Memory B cell (primary cell): ENCODE measurements at regions not wholly inside any gene's neighbourhood (a gene's known extent, or its start where the extent isn't known, plus 50 kb on each side); places are given as distances from the start of the nearest gene placed in this dataset.
"Not testable (repeated sequence)": the region's sequence is repeated elsewhere in the genome, so short reads cannot be mapped to it uniquely, and the experiment has no call there.

ENCODE experiments used
- ATAC-seq: fragments of 150-1000 bp; cut with Tn5 transposase; 2 replicates; pipeline ENCODE4 v1.10.0; 2021; ENCODE audit warnings: low read depth, mild to moderate bottlenecking, moderate library complexity
- DNase-seq, 2 donors: peaks; one replicate each; pipeline ENCODE4 v3.0.0; 2022; ENCODE audit warnings: low spot score in 2 of 2
- H3K27ac Mint-ChIP-seq: one replicate; pipeline ENCODE4 v1.8.0; 2022; ENCODE audit warnings: mild to moderate bottlenecking, moderate library complexity, mixed read lengths
- H3K27me3 Mint-ChIP-seq: one replicate; pipeline ENCODE4 v1.8.0; 2022; ENCODE audit warnings: mixed read lengths
- H3K36me3 Mint-ChIP-seq: one replicate; pipeline ENCODE4 v1.8.0; 2022; ENCODE audit warnings: mild to moderate bottlenecking, mixed read lengths
- H3K4me1 Mint-ChIP-seq: one replicate; pipeline ENCODE4 v1.8.0; 2022; ENCODE audit warnings: mixed read lengths
- H3K4me3 Mint-ChIP-seq: one replicate; pipeline ENCODE4 v1.8.0; 2022; ENCODE audit warnings: mild to moderate bottlenecking, moderate library complexity, mixed read lengths
- H3K9me3 Mint-ChIP-seq: one replicate; pipeline ENCODE4 v1.8.0; 2022; ENCODE audit warnings: mixed read lengths

DNA sequence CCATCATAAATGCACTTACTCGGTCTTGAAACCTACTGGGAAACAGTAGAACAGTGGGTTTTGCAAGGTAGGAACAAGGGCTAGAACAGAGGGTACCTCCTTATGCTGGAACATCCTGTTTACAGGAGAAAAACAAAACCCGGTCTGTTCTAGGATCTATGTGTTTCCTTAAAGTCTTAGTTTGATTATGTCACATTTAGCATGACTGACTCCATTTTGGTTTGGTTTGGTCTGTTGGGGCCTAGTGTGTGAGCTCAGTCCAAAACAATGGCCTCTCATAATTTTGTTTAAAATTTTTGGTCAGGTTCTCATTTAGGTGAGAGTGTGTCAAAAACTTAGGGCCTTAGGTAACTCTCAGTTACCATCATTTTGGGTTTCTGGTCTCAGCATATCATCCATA, 96.3 kb upstream of the TRIM24 start:
- Mint-ChIP-seq H3K27me3 (no peaks in the 10 kb centered on the region), H3K9me3 (peaks cover 3% of the 10 kb centered on the region), H3K4me3 (no peak overlapping the region), H3K27ac (no peak overlapping the region), H3K36me3 (peaks cover 3% of the 10 kb centered on the region), H3K4me1 (no peaks in the 10 kb centered on the region)
- ATAC-seq = no peak
- no peak for DNase-seq

DNA sequence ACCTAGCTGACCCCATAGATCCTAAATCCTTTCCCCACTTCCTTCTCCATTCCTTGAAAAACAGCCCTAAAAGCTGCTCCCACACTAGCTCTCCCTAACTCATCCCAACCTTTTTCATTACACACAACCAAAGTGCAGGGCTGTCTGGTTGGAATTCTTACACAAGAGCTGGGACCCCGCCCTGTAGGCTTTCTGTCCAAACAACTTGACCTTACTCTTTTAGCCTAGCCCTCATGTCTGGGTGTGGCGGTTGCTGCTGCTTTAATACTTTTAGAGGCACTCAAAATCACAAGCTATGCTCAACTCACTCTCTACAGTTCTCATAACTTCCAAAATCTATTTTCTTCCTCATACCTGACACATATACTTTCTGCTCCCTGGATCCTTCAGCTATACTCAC, 93.9 kb upstream of the TRIM24 start:
- H3K4me1 Mint-ChIP-seq, H3K9me3 Mint-ChIP-seq, H3K36me3 Mint-ChIP-seq, H3K27me3 Mint-ChIP-seq, ATAC-seq, H3K27ac Mint-ChIP-seq, H3K4me3 Mint-ChIP-seq, DNase-seq: not testable (repeated sequence)

DNA sequence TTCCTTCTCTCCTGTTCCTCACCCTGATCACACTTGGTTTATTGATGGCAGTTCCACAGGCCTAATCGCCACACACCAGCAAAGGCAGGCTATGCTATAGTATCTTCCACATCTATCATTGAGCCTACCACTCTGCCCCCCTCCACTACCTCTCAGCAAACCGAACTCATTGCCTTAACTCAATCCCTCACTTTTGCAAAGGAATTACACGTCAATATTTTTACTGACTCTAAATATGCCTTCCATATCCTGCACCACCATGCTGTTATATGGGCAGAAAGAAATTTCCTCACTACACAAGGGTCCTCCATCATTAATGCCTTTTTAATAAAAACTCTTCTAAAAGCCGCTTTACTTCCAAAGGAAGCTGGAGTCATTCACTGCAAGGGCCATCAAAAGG, 93.4 kb upstream of the TRIM24 start:
- H3K4me3 Mint-ChIP-seq, H3K4me1 Mint-ChIP-seq, ATAC-seq, H3K27me3 Mint-ChIP-seq, DNase-seq, H3K36me3 Mint-ChIP-seq, H3K9me3 Mint-ChIP-seq, H3K27ac Mint-ChIP-seq: not testable (repeated sequence)

DNA sequence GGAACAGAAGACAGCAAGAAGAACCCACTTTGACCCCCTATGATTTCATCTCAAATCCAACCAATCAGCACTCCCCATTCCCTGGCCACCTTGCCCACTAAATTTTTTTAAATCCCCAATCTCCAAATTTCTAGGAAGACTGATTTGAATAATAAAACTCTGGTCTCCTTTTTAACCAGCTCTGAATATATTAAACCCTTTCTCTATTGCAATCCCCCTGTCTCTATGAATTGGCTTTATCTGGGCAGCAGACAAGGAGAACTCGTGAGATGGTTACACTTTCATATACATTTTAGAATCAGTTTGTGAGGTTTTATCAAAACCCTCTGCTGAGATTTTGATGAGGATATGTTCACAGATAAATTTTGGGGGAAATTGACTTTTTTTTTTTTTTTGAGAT, 90.3 kb upstream of the TRIM24 start:
- no peaks in the 10 kb centered on the region for H3K4me1 Mint-ChIP-seq
- ATAC-seq (no peak), DNase-seq (no peak)
- no peak overlapping the region for H3K4me3 Mint-ChIP-seq
- no peak overlapping the region for H3K27ac Mint-ChIP-seq
- H3K27me3 Mint-ChIP-seq = no peaks in the 10 kb centered on the region
- peaks cover 3% of the 10 kb centered on the region for H3K36me3 Mint-ChIP-seq
- H3K9me3 Mint-ChIP-seq = peaks cover 5% of the 10 kb centered on the region

DNA sequence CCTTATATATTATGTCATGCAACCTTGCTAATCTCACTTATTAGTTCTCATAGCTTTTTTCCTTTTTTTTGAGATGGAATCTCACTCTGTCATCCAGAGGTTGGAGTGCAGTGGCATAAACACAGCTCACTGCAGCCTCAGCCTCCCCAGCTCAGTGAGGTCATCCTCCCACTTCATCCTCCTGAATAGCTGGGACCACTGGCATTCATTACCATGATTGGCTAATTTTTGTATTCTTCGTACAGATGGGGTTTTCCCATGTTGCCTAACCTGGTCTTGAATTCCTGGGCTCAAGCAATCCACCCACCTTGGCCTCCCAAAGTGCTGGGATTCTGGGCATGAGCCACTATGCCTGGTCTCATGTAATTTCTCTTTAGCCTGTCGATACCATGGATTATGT, 89.1 kb upstream of the TRIM24 start:
- DNase-seq (no peak), ATAC-seq (no peak)
- Mint-ChIP-seq H3K36me3 (peaks cover 3% of the 10 kb centered on the region), H3K4me3 (no peak overlapping the region), H3K4me1 (no peaks in the 10 kb centered on the region), H3K27me3 (no peaks in the 10 kb centered on the region), H3K9me3 (peaks cover 5% of the 10 kb centered on the region), H3K27ac (no peak overlapping the region)

DNA sequence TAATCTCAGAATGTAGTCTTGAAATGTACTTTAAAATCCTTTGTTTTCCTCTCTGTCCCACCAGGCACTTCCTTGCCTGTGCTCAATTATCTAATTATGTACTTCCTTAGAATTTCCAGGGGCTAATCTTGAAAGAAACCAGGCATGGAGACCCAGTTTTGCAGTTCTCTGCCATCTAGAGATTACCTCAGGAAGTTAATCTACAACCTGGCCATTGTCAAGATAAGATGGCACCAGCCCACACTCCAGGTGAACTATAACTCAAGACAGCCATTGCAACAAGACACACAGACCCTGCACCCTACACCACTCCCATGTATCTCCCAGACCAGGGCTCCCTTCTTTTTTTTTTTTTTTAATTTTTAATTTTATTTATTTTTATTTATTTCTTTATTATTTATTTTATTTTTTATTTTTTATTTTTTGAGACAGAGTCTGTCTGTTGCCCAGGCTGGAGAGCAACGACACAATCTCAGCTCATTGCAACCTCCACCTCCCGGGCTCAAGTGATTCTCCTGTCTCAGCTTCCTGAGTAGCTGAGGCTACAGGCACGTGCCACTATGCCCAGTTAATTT, 85.9 kb upstream of the TRIM24 start:
- peaks cover 2% of the 10 kb centered on the region for H3K27me3 Mint-ChIP-seq
- DNase-seq = no peak
- no peaks in the 10 kb centered on the region for H3K4me1 Mint-ChIP-seq
- no peak overlapping the region for H3K4me3 Mint-ChIP-seq
- peaks cover 6% of the 10 kb centered on the region for H3K9me3 Mint-ChIP-seq
- no peak for ATAC-seq
- no peaks in the 10 kb centered on the region for H3K36me3 Mint-ChIP-seq
- H3K27ac Mint-ChIP-seq = no peak overlapping the region

DNA sequence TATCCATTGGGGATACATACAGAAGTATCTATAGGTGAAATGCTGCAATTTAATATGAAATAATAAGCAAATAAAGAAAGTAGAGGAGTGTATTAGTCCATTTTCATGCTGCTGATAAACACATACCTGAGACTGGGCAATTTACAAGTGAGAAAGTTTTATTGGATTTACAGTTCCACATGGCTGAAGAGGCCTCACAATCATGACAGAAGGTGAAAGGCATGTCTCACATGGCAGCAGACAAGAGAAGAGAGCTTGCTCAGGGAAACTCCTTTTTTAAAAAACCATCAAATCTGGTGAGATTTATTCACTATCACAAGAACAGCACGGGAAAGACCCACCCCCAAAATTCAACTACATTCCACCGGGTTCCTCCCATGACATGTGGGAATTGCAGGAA, 82.8 kb upstream of the TRIM24 start:
- H3K27ac Mint-ChIP-seq = no peak overlapping the region
- H3K9me3 Mint-ChIP-seq = peaks cover 3% of the 10 kb centered on the region
- H3K36me3 Mint-ChIP-seq = no peaks in the 10 kb centered on the region
- no peak overlapping the region for H3K4me3 Mint-ChIP-seq
- H3K27me3 Mint-ChIP-seq = peaks cover 2% of the 10 kb centered on the region
- no peak for DNase-seq
- no peaks in the 10 kb centered on the region for H3K4me1 Mint-ChIP-seq
- ATAC-seq = no peak

DNA sequence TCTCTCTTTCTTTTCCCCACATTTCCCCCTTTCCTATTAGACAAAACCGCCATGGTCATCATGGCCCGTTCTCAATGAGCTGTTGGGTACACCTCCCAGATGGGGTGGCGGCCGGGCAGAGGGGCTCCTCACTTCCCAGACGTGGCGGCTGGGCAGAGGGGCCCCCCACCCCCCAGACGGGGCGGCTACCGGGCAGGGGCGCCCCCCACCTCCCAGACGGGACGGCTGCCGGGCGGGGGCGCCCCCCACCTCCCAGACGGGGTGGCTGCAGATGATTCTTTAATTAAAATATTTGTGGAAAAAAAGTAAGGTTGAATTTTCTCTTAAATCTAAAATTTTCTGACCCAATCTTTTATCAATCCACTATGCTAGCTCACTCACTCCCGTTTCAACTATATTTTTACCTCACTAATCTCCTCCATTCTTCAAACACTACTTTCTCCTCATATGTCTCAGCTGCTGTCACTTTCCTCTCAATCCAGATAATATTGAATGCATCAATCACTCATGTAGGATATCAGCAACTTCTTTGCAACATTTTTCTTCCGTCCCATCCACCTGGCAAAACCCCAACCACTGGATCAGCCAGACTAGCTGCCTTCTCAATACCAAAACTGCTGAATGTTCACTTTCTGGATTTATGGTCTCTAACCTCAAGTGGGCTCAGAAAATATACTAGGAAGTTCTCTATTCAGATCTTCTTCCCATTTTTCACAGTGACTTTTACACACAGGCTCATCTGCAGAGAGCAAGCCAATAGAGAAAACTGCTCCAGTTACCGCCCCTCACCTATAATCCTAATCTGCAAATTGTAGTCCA, 81.1 kb upstream of the TRIM24 start:
- peaks cover 2% of the 10 kb centered on the region for H3K27me3 Mint-ChIP-seq
- H3K9me3 Mint-ChIP-seq = peaks cover 3% of the 10 kb centered on the region
- H3K27ac Mint-ChIP-seq = no peak overlapping the region
- no peaks in the 10 kb centered on the region for H3K36me3 Mint-ChIP-seq
- DNase-seq (no peak), ATAC-seq (no peak)
- H3K4me1 Mint-ChIP-seq = no peaks in the 10 kb centered on the region
- no peak overlapping the region for H3K4me3 Mint-ChIP-seq

DNA sequence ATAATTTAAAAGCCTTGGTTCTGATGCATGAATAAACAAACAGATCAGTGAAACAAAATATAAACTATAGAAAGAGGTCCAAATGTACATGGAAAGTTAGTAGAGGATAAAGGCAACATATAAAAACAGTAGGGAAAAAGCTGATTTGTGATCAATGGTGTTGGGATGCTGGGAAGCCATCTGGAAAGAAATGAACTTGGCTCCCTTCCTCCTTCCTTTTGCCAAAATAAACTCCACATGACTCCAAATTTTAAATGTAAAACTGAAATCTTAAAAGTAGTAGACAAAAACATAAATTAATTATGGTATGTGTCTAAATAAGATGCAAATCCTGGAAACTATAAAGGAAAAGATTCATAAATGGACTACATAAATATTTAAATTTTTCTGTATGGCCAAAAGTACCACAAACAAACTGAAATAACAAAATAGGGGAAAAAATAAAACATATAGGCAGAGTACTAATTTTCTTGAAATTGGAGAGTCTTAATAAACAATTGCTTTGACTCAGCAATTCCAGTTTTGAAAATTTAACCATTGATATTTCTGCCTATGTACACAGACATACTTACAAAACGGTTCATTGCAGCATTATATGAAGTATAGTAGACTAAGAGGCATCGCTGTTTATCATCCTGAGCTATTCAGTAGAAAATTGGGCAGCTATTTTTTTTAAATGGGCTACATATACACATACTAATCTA, 77.0 kb upstream of the TRIM24 start:
- H3K4me3 Mint-ChIP-seq = no peak overlapping the region
- H3K9me3 Mint-ChIP-seq = peaks cover 3% of the 10 kb centered on the region
- ATAC-seq = no peak
- H3K36me3 Mint-ChIP-seq = no peaks in the 10 kb centered on the region
- peaks cover 2% of the 10 kb centered on the region for H3K27me3 Mint-ChIP-seq
- no peak overlapping the region for H3K27ac Mint-ChIP-seq
- no peak for DNase-seq
- H3K4me1 Mint-ChIP-seq = no peaks in the 10 kb centered on the region

DNA sequence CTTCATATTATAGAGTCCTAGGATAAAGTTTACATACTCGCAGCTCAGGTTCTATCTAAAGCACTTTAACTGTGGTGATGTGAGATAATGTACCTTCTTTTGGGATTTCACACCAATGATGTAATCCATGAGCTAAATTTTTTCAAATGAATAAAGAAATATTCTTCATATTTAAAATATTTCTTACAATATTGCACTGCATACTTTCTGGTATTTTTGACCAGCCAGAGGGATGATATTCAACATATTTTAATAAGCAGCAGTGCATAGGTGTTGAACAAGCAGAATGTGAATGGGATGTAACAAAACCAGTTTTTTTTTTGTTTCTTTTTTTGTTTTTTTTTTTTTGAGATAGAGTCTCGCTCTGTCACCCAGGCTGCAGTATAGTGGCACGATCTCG, 73.2 kb upstream of the TRIM24 start:
- H3K36me3 Mint-ChIP-seq = no peaks in the 10 kb centered on the region
- H3K4me1 Mint-ChIP-seq = no peaks in the 10 kb centered on the region
- H3K27me3 Mint-ChIP-seq = no peaks in the 10 kb centered on the region
- no peak overlapping the region for H3K4me3 Mint-ChIP-seq
- H3K27ac Mint-ChIP-seq = no peak overlapping the region
- DNase-seq (no peak), ATAC-seq (no peak)
- H3K9me3 Mint-ChIP-seq = peaks cover 2% of the 10 kb centered on the region

DNA sequence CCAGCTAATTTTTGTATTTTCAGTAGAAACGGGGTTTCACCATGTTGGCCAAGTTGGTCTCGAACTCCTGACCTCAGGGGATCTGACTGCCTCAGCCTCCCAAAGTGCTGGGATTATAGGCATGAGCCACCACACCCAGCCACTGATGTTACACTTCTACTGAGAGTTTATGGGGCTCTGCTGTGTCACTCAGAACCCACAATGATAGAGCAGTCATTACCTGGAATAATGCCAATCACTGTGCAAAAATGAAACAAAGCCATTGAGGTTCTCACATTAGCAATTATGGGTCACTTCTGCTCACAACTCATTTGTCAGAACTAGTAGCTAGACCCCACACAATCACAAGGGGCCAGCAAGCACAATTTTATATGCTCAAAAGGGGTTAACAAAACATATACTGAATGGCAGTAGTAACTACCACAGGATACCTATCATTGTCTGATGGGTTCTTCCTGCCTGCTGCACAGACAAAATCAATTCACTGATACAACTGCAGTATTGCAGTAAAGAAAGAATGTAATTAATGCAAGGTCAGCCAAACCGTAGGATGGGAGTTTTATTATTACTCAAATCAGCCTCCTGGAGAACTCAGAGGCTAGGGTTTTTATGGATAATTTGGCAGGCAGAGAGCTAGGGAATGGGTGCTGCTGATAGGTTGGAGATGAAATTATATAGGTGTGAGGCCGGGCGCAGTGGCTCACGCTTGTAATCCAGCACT, 72.1 kb upstream of the TRIM24 start:
- ATAC-seq (no peak), DNase-seq (no peak)
- Mint-ChIP-seq H3K27ac (no peak overlapping the region), H3K9me3 (peaks cover 4% of the 10 kb centered on the region), H3K4me3 (no peak overlapping the region), H3K4me1 (no peaks in the 10 kb centered on the region), H3K27me3 (no peaks in the 10 kb centered on the region), H3K36me3 (no peaks in the 10 kb centered on the region)

DNA sequence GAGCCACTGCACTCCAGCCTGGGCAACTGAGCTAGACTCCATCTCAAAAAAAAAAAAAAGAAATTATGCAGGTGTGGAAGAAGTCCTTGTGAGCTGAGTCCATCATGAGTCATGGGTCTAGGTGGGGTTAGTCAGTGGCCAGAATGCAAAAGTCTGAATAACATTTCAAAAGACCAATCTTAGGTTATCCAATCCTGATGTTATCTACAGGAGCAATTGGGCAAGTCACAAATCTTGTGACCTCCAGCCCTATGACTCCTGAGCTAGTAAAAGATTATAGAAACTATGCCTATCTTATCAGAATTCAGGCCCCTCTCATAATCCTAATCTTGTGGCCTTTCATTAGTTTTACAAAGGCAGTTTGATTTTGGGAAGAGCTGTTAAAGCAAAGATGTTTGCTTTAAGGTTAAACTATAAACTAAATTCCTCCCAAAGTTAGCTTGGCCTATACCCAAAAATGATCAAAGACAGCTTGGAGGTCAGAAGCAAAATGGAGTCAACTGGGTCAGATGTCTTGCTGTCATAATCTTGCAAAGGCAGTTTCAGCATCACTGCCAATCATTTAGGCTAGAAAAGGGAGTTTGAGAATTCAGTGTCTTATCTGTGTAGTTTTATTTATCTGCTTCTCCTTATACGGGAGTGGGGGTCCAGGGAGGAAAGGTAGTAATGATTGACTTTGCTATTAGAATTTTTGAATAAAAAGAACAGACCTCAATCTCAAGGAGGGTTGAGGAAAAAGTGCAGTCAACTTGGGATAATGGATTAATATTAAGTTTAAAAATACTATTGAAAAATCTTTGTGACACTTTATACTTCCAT, 71.2 kb upstream of the TRIM24 start:
- Mint-ChIP-seq H3K9me3 (peaks cover 4% of the 10 kb centered on the region), H3K4me1 (no peaks in the 10 kb centered on the region), H3K27ac (no peak overlapping the region), H3K4me3 (no peak overlapping the region), H3K27me3 (no peaks in the 10 kb centered on the region), H3K36me3 (no peaks in the 10 kb centered on the region)
- ATAC-seq (no peak), DNase-seq (no peak)

DNA sequence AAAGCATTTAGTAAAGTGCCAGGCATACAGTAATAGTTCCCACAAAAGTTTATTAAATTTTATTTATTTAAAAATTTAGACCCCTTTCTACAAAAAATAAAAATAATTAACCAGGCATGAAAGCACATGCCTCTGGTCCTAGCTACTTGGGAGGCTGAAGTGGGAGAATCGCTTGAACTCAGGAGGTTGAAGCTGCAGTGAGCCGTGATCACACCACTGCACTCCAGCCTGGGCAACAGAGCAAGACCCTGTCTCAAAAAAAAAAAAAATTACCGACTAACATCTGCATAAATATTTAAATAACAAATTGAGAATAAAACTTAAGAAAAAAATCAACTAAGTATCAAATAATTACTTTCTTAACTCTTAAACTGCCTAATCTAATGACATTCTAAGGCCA, 64.3 kb upstream of the TRIM24 start:
- Mint-ChIP-seq H3K27me3 (no peaks in the 10 kb centered on the region), H3K4me1 (no peaks in the 10 kb centered on the region), H3K4me3 (no peak overlapping the region), H3K27ac (no peak overlapping the region), H3K36me3 (no peaks in the 10 kb centered on the region), H3K9me3 (peaks cover 7% of the 10 kb centered on the region)
- ATAC-seq = no peak
- no peak for DNase-seq
